CD8-positive, alpha-beta memory T cell (primary cell): ENCODE measurements at regions not wholly inside any gene's neighbourhood (a gene's known extent, or its start where the extent isn't known, plus 50 kb on each side); places are given as distances from the start of the nearest gene placed in this dataset.
A peak's percentile ranks its signal among the peaks of the same experiment; 100 is the strongest.

Experiments
- CTCF ChIA-PET: fragments of 350-600 bp; sonication (Branson Sonifier 250); formaldehyde crosslinking; loops from one replicate; lab custom pipeline; 2021; ENCODE audit warnings: antibody characterized with exemption; lab: Charles Lee
- POLR2A ChIA-PET: fragments of 350-600 bp; sonication (Branson Sonifier 250); formaldehyde crosslinking; loops from one replicate; lab custom pipeline; 2021; ENCODE audit warnings: antibody characterized with exemption; lab: Charles Lee
- DNase-seq, 5 donors: peaks; one replicate each; pipeline versions ENCODE4 v3.0.0 to v3.0.0-alpha.2; 2020 to 2022; ENCODE audit warnings: mixed read lengths in 1 of 5
- H3K27ac ChIP-seq: one replicate; pipeline ENCODE4 v1.7.0; 2013; ENCODE audit warnings: low read depth, mild to moderate bottlenecking, low read length, moderate library complexity
- H3K27me3 ChIP-seq: 2 replicates; pipeline ENCODE4 v1.7.0; 2013; ENCODE audit warnings: low read length, mild to moderate bottlenecking; ENCODE audit not compliant: insufficient read depth, poor library complexity, severe bottlenecking
- H3K36me3 ChIP-seq: 2 replicates; pipeline ENCODE4 v1.7.0; 2013; ENCODE audit warnings: mild to moderate bottlenecking, low read length, moderate library complexity; ENCODE audit not compliant: insufficient read depth
- H3K4me1 ChIP-seq: 2 replicates; pipeline ENCODE4 v1.7.0; 2013; ENCODE audit warnings: mild to moderate bottlenecking, low read length, moderate library complexity; ENCODE audit not compliant: insufficient read depth
- H3K4me3 ChIP-seq: 2 replicates; pipeline ENCODE4 v1.7.0; 2013; ENCODE audit warnings: mild to moderate bottlenecking, low read length
- H3K9me3 ChIP-seq: 2 replicates; pipeline ENCODE4 v1.7.0; 2013; ENCODE audit warnings: mild to moderate bottlenecking, low read length
- H3K27ac Mint-ChIP-seq, 8 donors: one replicate each; pipeline ENCODE4 v1.8.0; 2020 to 2021; ENCODE audit warnings: mixed read lengths in 8 of 8, mild to moderate bottlenecking in 6 of 8, inconsistent platforms in 3 of 8, moderate library complexity in 3 of 8
- H3K27me3 Mint-ChIP-seq, 2 donors: one replicate each; pipeline ENCODE4 v1.8.0; 2020 to 2021; ENCODE audit warnings: mixed read lengths in 2 of 2, mild to moderate bottlenecking in 1 of 2, moderate library complexity in 1 of 2
- H3K36me3 Mint-ChIP-seq, 3 donors: one replicate each; pipeline ENCODE4 v1.8.0; 2020 to 2021; ENCODE audit warnings: mixed read lengths in 3 of 3, inconsistent platforms in 1 of 3, mild to moderate bottlenecking in 1 of 3
- H3K4me1 Mint-ChIP-seq, 3 donors: one replicate each; pipeline ENCODE4 v1.8.0; 2020 to 2021; ENCODE audit warnings: mixed read lengths in 3 of 3, inconsistent platforms in 1 of 3, mild to moderate bottlenecking in 1 of 3
- H3K4me3 Mint-ChIP-seq, 7 donors: one replicate each; pipeline ENCODE4 v1.8.0; 2020 to 2021; ENCODE audit warnings: mixed read lengths in 7 of 7, mild to moderate bottlenecking in 6 of 7, moderate library complexity in 4 of 7, inconsistent platforms in 2 of 7
- H3K9me3 Mint-ChIP-seq, 5 donors: one replicate each; pipeline ENCODE4 v1.8.0; 2020 to 2022; ENCODE audit warnings: mixed read lengths in 5 of 5, mild to moderate bottlenecking in 3 of 5, moderate library complexity in 2 of 5, inconsistent platforms in 1 of 5

DNA sequence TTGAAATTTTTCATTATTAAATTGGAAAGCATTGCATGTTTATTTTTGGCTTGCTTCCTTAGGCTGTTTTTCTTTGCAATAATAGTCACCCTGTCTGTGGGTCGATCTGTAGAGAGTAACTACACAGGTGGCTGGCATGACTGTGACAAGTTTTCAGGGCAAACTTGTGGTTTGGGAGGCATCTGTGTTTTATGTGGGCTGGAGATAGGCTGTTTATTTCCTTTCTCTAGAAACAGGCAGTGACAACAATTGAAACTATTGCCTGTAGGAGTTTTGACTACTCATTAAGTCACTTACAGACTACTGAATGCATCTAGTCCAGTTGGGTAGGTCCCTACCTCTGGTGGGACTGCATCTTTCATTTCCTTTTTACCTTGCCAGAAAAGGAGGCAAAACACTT, 155.6 kb downstream of the DYRK2 start:
- ChIA-PET CTCF (no interaction called here), POLR2A (no interaction called here)
- no peak overlapping the region for H3K4me3 ChIP-seq
- Mint-ChIP-seq H3K4me3 (no peak overlapping the region), H3K9me3 (no peaks in the 10 kb centered on the region), H3K4me1 (peaks cover 2 to 10% (median 5%) of the 10 kb centered on the region in 3 donors), H3K36me3 (no peaks in the 10 kb centered on the region), H3K27ac (no peak overlapping the region), H3K27me3 (peaks cover 0 to 3% of the 10 kb centered on the region in 2 donors)
- H3K27me3 ChIP-seq, result no peaks in the 10 kb centered on the region
- peaks cover 23% of the 10 kb centered on the region for H3K4me1 ChIP-seq
- no peaks in the 10 kb centered on the region for H3K36me3 ChIP-seq
- no peak overlapping the region for H3K27ac ChIP-seq
- H3K9me3 ChIP-seq, result no peaks in the 10 kb centered on the region
- DNase-seq, result peak in 3 of 5 donors; percentile 31 to 65 (median 53)

DNA sequence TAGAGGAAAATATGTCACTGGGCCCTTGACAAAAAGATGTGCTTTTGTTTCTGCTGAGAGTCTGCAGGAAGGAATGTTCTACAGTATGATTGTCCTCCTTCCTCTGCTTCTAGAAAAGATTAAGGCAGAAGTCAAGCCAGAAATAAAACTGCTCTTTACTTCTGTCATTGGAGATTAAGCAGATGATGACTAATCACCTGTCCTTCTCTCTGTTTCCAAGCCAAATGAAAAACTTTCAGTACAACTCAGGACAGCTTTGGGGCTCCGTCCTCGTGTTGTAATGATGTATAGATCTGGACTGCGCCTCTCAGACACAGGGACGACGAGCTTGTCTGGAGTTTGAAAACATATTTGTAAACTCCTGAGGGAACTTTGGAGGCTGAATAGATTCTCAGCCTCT, 159.3 kb downstream of the DYRK2 start:
- ChIA-PET POLR2A (no interaction called here), CTCF (interaction anchor here (0.9 kb wide), 1 partner anchor 157 kb away, joined by 3 read pairs; no protein-coding TSS in a partner anchor)
- H3K36me3 ChIP-seq, result no peaks in the 10 kb centered on the region
- Mint-ChIP-seq H3K27me3 (peaks cover 0 to 2% of the 10 kb centered on the region in 2 donors), H3K9me3 (no peaks in the 10 kb centered on the region), H3K4me3 (no peak overlapping the region), H3K4me1 (peaks cover under 1 to 2% (median 1%) of the 10 kb centered on the region in 3 donors), H3K36me3 (peaks cover 0 to 3% (median 0%) of the 10 kb centered on the region in 3 donors), H3K27ac (peak overlapping the region in 1 of 8 donors; percentile 5)
- peaks cover 22% of the 10 kb centered on the region for H3K4me1 ChIP-seq
- H3K4me3 ChIP-seq, result no peak overlapping the region
- H3K9me3 ChIP-seq, result no peaks in the 10 kb centered on the region
- no peak for DNase-seq
- H3K27me3 ChIP-seq, result no peaks in the 10 kb centered on the region
- no peak overlapping the region for H3K27ac ChIP-seq

DNA sequence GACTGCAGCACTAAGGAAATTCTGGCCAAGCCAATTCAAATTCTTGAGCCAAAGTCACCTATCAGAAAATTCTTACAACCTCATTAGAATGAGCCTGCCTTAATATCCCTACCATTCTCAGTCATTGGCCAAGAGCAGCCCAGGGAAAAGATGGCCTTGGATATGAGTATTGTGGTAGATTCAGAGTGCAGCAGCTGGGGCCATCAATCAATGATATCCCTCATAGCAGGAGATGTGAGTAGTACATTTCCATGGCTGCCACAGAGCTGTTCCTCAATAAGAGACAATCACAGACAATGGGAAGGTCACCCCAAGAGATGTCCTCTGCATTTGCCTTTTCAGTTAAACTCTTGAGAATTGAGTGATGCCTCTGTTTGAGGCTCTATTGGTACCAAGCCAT, 161.6 kb downstream of the DYRK2 start:
- ChIA-PET POLR2A (no interaction called here), CTCF (no interaction called here)
- DNase-seq, result no peak
- peaks cover 0 to 3% (median 2%) of the 10 kb centered on the region in 5 donors for H3K9me3 Mint-ChIP-seq
- no peak overlapping the region for H3K27ac Mint-ChIP-seq
- Histone ChIP-seq H3K4me3 (no peak overlapping the region), H3K4me1 (no peaks in the 10 kb centered on the region), H3K36me3 (no peaks in the 10 kb centered on the region), H3K9me3 (no peaks in the 10 kb centered on the region), H3K27ac (no peak overlapping the region), H3K27me3 (no peaks in the 10 kb centered on the region)
- H3K27me3 Mint-ChIP-seq, result peaks cover 0 to 2% of the 10 kb centered on the region in 2 donors
- peaks cover 0 to 4% (median 2%) of the 10 kb centered on the region in 3 donors for H3K4me1 Mint-ChIP-seq
- H3K36me3 Mint-ChIP-seq, result peaks cover 0 to 7% (median 0%) of the 10 kb centered on the region in 3 donors
- no peak overlapping the region for H3K4me3 Mint-ChIP-seq

DNA sequence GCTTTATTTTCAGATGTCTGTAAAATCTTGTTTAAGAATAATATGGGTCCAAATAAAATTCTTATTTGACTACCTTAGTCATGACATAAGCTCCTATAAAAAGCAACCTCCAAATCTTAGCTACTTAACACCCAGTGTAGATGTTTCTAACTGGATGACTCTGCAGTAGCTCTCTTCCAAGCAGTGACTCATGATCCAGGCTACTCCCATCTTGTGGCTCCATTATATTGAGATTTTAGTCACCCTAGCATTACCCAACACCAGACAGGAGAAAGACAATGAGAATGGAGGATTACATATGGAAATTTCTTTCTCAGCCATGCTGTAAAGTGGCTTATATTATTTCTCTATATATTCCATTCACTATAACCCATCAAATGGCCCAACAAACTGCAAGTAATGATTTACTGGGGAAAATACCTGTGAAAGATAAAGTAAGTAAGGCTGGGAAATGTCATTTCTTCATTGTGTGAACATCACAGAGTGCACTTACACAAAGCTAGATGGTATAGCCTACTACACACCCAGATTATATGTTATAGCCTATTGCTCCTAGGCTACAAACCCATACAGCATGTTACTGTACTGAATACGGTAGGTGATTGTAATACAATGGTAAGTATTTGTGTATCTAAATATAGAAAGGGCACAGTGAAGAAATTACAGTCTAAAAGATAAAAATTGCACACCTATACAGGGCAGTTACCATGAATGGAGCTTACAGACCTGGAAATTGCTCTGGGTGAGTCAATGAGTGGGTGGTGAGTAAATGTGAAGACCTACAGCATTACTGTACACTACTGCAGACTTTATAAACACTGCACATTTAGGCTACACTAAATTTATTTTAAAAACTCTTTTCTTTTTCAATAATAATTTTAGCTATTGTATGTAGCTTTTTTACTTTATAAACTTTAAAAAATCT, 163.2 kb downstream of the DYRK2 start:
- Mint-ChIP-seq H3K4me1 (peaks cover 0 to 4% (median 2%) of the 10 kb centered on the region in 3 donors), H3K27me3 (peaks cover 0 to 2% of the 10 kb centered on the region in 2 donors), H3K27ac (no peak overlapping the region), H3K4me3 (no peak overlapping the region), H3K9me3 (peaks cover 7 to 18% (median 16%) of the 10 kb centered on the region in 5 donors), H3K36me3 (peaks cover 0 to 20% (median 3%) of the 10 kb centered on the region in 3 donors)
- no peak for DNase-seq
- Histone ChIP-seq H3K27me3 (no peaks in the 10 kb centered on the region), H3K4me3 (no peak overlapping the region), H3K4me1 (no peaks in the 10 kb centered on the region), H3K27ac (no peak overlapping the region), H3K36me3 (no peaks in the 10 kb centered on the region), H3K9me3 (no peaks in the 10 kb centered on the region)
- ChIA-PET CTCF (interaction anchor here (1.2 kb wide), 1 partner anchor 12 kb away, joined by 3 read pairs; no protein-coding TSS in a partner anchor), POLR2A (interaction anchor here (0.6 kb wide), 1 partner anchor 98 kb away, joined by 3 read pairs; no protein-coding TSS in a partner anchor)

DNA sequence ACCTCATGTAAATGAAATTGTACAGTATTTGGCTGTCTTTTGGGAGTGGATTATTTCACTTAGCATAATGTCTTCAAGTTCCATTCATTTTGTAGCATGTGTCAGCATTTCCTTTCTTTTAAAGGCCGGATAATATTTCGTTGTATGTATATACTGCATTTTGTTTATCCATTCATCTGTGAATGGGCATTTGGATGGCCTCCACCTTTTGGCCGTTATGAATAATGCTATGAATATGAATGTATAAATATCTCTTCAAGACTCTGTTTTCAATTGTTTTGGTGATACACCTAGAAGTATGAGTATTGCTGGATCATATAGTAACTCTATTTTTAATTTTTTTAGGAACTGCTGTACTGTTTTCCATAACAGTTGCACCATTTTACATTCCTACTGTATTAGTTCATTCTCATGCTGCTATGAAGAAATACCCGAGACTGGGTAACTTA, 164.9 kb downstream of the DYRK2 start:
- peaks cover 0 to 4% (median 2%) of the 10 kb centered on the region in 3 donors for H3K4me1 Mint-ChIP-seq
- no peak overlapping the region for H3K4me3 Mint-ChIP-seq
- no peaks in the 10 kb centered on the region for H3K27me3 Mint-ChIP-seq
- H3K27ac Mint-ChIP-seq, result no peak overlapping the region
- no peak for DNase-seq
- peaks cover 0 to 32% (median 4%) of the 10 kb centered on the region in 3 donors for H3K36me3 Mint-ChIP-seq
- no peak overlapping the region for H3K27ac ChIP-seq
- H3K4me1 ChIP-seq, result no peaks in the 10 kb centered on the region
- POLR2A ChIA-PET, result no interaction called here
- no peaks in the 10 kb centered on the region for H3K27me3 ChIP-seq
- peaks cover 16 to 26% (median 24%) of the 10 kb centered on the region in 5 donors for H3K9me3 Mint-ChIP-seq
- H3K9me3 ChIP-seq, result no peaks in the 10 kb centered on the region
- H3K36me3 ChIP-seq, result no peaks in the 10 kb centered on the region
- CTCF ChIA-PET, result no interaction called here
- H3K4me3 ChIP-seq, result no peak overlapping the region

DNA sequence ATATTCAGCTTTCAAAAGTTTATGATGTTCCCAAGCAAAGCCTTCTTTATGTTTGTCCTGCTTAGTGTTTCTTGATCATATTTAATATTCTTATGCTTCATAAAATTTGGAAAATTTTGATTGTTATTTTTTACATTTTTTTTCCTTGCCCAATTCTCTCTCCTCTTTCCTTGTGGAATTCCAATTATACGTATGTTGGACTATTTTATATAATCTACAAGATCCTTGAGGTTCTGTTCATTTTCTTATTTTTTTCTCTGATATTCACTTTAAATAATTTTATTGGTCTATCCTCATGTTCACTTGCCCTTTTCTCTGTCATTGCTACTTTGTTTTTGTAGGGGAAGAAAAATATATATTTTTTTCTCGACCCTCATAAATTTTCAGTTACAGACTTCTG, 167.7 kb downstream of the DYRK2 start:
- POLR2A ChIA-PET, result no interaction called here
- Mint-ChIP-seq H3K27ac (no peak overlapping the region), H3K4me3 (no peak overlapping the region), H3K36me3 (peaks cover 0 to 31% (median 4%) of the 10 kb centered on the region in 3 donors), H3K27me3 (no peaks in the 10 kb centered on the region), H3K4me1 (peaks cover 0 to 4% (median 2%) of the 10 kb centered on the region in 3 donors), H3K9me3 (peaks cover 16 to 26% (median 24%) of the 10 kb centered on the region in 5 donors)
- Histone ChIP-seq H3K4me1 (no peaks in the 10 kb centered on the region), H3K27ac (no peak overlapping the region), H3K27me3 (no peaks in the 10 kb centered on the region), H3K4me3 (no peak overlapping the region), H3K36me3 (no peaks in the 10 kb centered on the region), H3K9me3 (no peaks in the 10 kb centered on the region)
- DNase-seq, result no peak
- CTCF ChIA-PET, result no interaction called here

DNA sequence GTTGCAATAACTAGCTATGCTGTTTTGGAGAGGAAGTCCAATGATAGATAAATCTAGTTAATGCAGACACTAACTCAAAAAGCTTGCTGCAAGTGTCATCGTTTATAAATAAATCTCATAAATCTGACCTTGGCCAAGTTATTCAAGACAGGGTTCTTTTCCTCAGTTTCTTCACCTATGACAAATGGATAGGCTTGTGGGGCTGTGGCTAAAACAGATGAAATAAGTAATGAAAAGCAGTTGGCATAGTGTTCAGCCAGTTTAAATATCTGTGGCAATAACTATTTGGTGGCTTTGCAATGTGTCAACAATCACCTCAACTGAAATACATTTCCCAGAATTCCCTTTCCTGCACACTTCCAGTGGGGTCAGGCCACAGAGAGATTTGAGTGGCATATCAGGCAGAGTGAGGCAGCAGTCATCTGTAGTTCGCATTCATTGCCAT, 169.9 kb downstream of the DYRK2 start:
- Mint-ChIP-seq H3K4me3 (no peak overlapping the region), H3K9me3 (peaks cover 16 to 26% (median 24%) of the 10 kb centered on the region in 5 donors), H3K27me3 (no peaks in the 10 kb centered on the region), H3K4me1 (peaks cover 0 to under 1% (median 0%) of the 10 kb centered on the region in 3 donors), H3K36me3 (peaks cover 0 to 31% (median 4%) of the 10 kb centered on the region in 3 donors), H3K27ac (no peak overlapping the region)
- DNase-seq, result no peak
- no peak overlapping the region for H3K27ac ChIP-seq
- no peaks in the 10 kb centered on the region for H3K9me3 ChIP-seq
- no peaks in the 10 kb centered on the region for H3K4me1 ChIP-seq
- no peaks in the 10 kb centered on the region for H3K36me3 ChIP-seq
- CTCF ChIA-PET, result interaction anchor here (1.1 kb wide), 1 partner anchor 60 kb away, joined by 3 read pairs; no protein-coding TSS in a partner anchor
- H3K4me3 ChIP-seq, result no peak overlapping the region
- POLR2A ChIA-PET, result no interaction called here
- no peaks in the 10 kb centered on the region for H3K27me3 ChIP-seq

DNA sequence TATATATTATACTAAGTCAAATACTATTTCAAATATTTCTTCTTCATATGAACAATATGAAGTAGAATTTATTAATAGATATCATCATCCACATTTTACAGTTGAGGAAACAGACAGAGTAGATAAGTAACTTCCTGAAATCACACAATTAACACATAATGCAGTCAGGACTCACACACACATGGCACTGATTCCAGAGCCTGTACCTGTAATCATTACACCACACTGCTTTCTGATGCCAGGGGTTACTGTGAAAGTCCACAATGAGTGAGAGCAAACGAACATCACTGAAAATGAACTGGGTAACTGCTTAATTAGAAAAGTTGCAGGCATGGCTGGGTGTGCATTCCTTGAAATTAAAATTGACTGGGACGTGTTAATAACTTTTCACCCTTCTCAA, 169.3 kb upstream of the IFNG-AS1 start:
- CTCF ChIA-PET, result no interaction called here
- Histone ChIP-seq H3K4me3 (no peak overlapping the region), H3K36me3 (no peaks in the 10 kb centered on the region), H3K4me1 (no peaks in the 10 kb centered on the region), H3K27me3 (no peaks in the 10 kb centered on the region), H3K27ac (no peak overlapping the region), H3K9me3 (no peaks in the 10 kb centered on the region)
- H3K36me3 Mint-ChIP-seq, result peaks cover 0 to 30% (median 4%) of the 10 kb centered on the region in 3 donors
- DNase-seq, result no peak
- H3K9me3 Mint-ChIP-seq, result peaks cover 16 to 25% (median 24%) of the 10 kb centered on the region in 5 donors
- no peaks in the 10 kb centered on the region for H3K4me1 Mint-ChIP-seq
- POLR2A ChIA-PET, result no interaction called here
- H3K4me3 Mint-ChIP-seq, result no peak overlapping the region
- peak overlapping the region in 1 of 8 donors; percentile 41 for H3K27ac Mint-ChIP-seq
- H3K27me3 Mint-ChIP-seq, result no peaks in the 10 kb centered on the region
